ENCODE measurements at regions not wholly inside any gene's neighbourhood (a gene's known extent, or its start where the extent isn't known, plus 50 kb on each side); places are given as distances from the start of the nearest gene placed in this dataset.
"Not testable (repeated sequence)": the region's sequence is repeated elsewhere in the genome, so short reads cannot be mapped to it uniquely, and the experiment has no call there.

- Mint-ChIP-seq H3K27me3 (ENCODE audit: low read depth) (no peaks in the 10 kb centered on the region), H3K27ac (ENCODE audit: unreplicated experiment) (no peak overlapping the region), H3K9me3 (no peaks in the 10 kb centered on the region), H3K4me1 (peaks cover 6% of the 10 kb centered on the region), H3K36me3 (ENCODE audit: low read depth) (no peaks in the 10 kb centered on the region), H3K4me3 (no peak overlapping the region)
- no peak for DNase-seq (ENCODE audit: low read depth, low spot score)
- TF ChIP-seq, protein P1, sequence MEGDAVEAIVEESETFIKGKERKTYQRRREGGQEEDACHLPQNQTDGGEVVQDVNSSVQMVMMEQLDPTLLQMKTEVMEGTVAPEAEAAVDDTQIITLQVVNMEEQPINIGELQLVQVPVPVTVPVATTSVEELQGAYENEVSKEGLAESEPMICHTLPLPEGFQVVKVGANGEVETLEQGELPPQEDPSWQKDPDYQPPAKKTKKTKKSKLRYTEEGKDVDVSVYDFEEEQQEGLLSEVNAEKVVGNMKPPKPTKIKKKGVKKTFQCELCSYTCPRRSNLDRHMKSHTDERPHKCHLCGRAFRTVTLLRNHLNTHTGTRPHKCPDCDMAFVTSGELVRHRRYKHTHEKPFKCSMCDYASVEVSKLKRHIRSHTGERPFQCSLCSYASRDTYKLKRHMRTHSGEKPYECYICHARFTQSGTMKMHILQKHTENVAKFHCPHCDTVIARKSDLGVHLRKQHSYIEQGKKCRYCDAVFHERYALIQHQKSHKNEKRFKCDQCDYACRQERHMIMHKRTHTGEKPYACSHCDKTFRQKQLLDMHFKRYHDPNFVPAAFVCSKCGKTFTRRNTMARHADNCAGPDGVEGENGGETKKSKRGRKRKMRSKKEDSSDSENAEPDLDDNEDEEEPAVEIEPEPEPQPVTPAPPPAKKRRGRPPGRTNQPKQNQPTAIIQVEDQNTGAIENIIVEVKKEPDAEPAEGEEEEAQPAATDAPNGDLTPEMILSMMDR (conservative IDR thresholded peaks at IDR 0.05) = no peak
Observed at GRCh38 chr10:45118929-45119328, 118.2 kb downstream of the ZNF22 start.

- not testable (repeated sequence) for H3K9me3 Mint-ChIP-seq; H3K27ac Mint-ChIP-seq (ENCODE audit: unreplicated experiment); H3K4me1 Mint-ChIP-seq; H3K4me3 Mint-ChIP-seq; DNase-seq (ENCODE audit: low read depth, low spot score); H3K36me3 Mint-ChIP-seq (ENCODE audit: low read depth); H3K27me3 Mint-ChIP-seq (ENCODE audit: low read depth)
Observed at GRCh38 chr10:45122180-45122860, 121.6 kb downstream of the ZNF22 start.

GRCh38 chr10:45135443-45136198 is 134.9 kb downstream of the ZNF22 start:
- DNase-seq (ENCODE audit: low read depth, low spot score) = no peak
- Mint-ChIP-seq H3K4me3 (no peak overlapping the region), H3K27me3 (ENCODE audit: low read depth) (no peaks in the 10 kb centered on the region), H3K9me3 (no peaks in the 10 kb centered on the region), H3K4me1 (peaks cover 4% of the 10 kb centered on the region), H3K27ac (ENCODE audit: unreplicated experiment) (no peak overlapping the region), H3K36me3 (ENCODE audit: low read depth) (no peaks in the 10 kb centered on the region)
- TF ChIP-seq, protein P1 (conservative IDR thresholded peaks at IDR 0.05) = no peak

GRCh38 chr10:45136256-45136655 is 135.5 kb downstream of the ZNF22 start:
- Mint-ChIP-seq H3K4me3 (no peak overlapping the region), H3K27me3 (ENCODE audit: low read depth) (no peaks in the 10 kb centered on the region), H3K27ac (ENCODE audit: unreplicated experiment) (no peak overlapping the region), H3K36me3 (ENCODE audit: low read depth) (no peaks in the 10 kb centered on the region), H3K9me3 (no peaks in the 10 kb centered on the region), H3K4me1 (peaks cover 4% of the 10 kb centered on the region)
- TF ChIP-seq, protein P1 (conservative IDR thresholded peaks at IDR 0.05) = no peak
- no peak for DNase-seq (ENCODE audit: low read depth, low spot score)

DNA sequence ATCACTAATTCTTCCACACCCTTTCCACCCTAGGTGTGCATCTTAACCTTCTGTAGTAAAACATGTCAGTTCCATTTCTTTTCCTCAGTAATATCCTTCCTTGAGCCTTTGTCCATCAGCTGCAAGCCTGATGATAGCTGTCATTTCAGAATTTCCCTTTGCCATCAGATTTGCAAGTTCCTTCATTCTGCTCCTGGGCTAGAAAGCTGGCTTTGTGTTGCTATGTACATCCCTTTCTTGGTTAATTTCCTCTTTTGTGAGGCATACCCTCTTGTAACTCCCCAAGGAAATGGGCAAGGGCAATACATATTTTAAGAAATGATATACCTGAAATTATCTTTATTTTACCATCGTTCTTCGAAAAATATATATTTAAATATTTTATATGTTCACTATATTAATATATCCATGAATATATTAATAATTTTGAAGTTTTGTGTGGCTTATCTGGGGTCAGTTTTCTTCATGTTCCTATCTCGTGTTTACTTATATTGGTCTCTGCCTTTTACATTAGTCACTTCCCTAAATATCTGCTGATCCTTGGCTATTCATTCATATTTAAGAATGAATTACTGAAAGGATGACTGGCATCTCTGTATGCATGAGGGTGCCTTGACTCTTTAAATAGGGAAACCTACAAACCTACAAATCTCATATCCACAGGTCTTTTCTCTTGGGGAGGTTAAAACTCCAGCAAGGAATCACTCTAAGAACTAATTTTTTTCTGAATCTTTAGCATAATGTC is 143.8 kb downstream of the ZNF22 start:
- no peak for DNase-seq (ENCODE audit: low read depth, low spot score)
- TF ChIP-seq, protein P1 (conservative IDR thresholded peaks at IDR 0.05) = no peak
- no peak overlapping the region for H3K4me3 Mint-ChIP-seq
- no peaks in the 10 kb centered on the region for H3K9me3 Mint-ChIP-seq
- H3K27me3 Mint-ChIP-seq (ENCODE audit: low read depth) = peaks cover 15% of the 10 kb centered on the region
- no peak overlapping the region for H3K27ac Mint-ChIP-seq (ENCODE audit: unreplicated experiment)
- H3K36me3 Mint-ChIP-seq (ENCODE audit: low read depth) = no peaks in the 10 kb centered on the region
- H3K4me1 Mint-ChIP-seq = no peaks in the 10 kb centered on the region

DNA sequence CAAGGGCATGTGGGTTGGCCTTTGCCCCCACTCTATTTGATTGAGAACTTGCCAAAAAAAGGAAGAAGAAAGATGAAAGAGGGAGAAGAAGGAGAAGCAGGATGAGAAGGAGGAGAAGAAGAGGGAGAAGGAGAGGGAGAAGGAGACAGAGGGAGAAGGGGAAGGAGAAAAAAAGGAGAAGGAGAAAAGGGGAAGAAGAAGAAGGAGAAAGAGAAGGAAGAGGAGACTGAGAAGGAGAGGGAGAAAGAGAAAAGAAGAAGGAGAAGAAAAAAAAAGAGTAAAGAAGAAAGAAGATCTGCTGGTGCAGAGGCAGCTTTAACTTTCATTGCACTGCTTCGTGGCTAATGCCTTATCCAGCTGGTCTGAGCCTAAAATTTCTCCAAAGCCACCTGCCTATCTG is 144.4 kb downstream of the ZNF22 start:
- H3K9me3 Mint-ChIP-seq; H3K4me3 Mint-ChIP-seq; H3K36me3 Mint-ChIP-seq (ENCODE audit: low read depth); H3K27ac Mint-ChIP-seq (ENCODE audit: unreplicated experiment); DNase-seq (ENCODE audit: low read depth, low spot score); H3K4me1 Mint-ChIP-seq: not testable (repeated sequence)
- peaks cover 15% of the 10 kb centered on the region for H3K27me3 Mint-ChIP-seq (ENCODE audit: low read depth)
